ENCODE measurements at regions not wholly inside any gene's neighbourhood (a gene's known extent, or its start where the extent isn't known, plus 50 kb on each side); places are given as distances from the start of the nearest gene placed in this dataset.
A peak's percentile ranks its signal among the peaks of the same experiment; 100 is the strongest.
"Not testable (repeated sequence)": the region's sequence is repeated elsewhere in the genome, so short reads cannot be mapped to it uniquely, and the experiment has no call there.

DNA sequence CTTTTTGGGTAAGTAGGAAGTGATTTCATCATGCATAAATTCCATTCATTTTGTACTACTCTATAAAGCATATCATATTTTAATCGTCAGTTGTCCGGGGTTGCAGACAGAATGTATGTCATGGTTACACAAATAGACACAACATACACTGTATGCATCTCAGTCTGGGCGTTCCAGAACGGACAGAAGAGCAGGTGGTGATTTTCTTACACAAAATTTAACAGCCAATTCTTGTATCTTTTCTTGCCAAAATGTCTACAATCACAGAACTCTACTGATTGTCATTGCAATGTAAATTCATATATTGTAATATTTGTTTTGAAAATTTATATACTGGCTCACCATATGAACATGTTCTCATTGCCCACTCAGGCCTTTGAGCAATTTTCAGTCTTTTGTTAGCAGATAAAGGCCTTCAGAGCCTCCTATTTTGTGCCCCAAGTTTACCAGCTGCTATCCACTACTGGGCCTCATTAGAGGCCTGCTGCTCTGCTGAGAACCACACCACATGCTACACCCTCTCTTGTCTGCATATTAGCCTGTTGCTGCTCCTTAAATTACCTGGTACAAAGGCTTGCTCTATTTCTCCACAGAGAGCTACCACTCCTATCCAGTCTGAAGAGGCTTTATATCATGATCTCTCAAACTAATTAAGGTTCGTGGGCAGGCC lies 61.5 kb downstream of the PRDM13 start:
- DNase-seq (ENCODE audit: low read depth in 2 of 2, low spot score in 1 of 2): no peak

DNA sequence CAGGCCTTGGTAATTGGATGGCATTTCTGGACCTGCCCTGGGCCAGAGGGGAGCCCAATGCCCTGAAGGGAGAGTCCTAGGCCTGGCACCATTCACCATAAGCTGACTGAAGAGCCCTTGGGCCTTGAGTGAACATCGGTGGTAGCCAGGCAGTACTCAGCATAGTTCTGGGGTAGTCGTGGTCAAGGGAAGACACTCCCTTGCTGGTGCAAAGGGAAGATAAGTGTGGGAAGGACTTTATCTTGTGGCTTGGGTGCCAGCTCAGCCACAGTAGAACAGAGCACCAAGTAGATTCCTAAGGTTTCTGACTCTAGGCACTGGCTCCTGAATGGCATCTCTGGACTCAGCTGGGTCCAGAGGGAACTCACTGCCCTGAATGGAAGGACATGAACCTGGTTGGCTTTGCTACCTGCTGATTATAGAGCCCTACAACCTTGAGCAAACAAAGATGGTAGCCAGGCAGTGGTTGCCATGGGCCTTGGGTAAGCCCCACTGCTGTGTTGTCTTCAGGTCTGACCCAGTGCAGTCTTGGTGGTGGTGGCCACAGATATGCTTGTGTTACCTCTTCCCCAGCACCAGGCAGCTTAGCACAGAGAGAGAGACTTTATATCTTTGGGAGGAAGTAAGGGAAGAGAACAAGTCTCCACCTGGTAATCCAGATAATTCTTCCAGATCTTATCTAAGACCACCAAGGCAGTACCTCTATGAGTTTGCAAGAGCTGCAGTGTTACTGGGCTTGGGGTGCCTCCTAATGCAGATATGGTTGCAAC lies 83.5 kb downstream of the PRDM13 start:
- no peak for DNase-seq (ENCODE audit: low read depth in 2 of 2, low spot score in 1 of 2)

DNA sequence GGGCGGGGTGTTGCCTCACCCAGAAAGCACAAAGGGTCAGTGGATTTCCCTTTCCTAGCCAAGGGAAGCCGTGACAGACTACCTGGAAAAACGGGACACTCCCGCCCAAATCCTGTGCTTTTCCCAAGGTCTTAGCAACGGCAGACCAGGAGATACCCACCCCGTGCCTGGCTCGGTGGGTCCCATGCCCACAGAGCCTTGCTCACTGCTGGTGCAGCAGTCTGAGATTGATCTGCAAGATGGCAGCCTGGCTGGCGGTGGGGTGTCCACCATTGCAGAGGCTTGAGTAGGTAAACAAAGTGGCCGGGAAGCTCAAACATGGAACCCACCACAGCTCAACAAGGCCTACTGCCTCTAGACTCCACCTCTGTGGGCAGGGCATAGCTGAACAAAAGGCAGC lies 95.7 kb downstream of the PRDM13 start:
- not testable (repeated sequence) for DNase-seq (ENCODE audit: low read depth in 2 of 2, low spot score in 1 of 2)

DNA sequence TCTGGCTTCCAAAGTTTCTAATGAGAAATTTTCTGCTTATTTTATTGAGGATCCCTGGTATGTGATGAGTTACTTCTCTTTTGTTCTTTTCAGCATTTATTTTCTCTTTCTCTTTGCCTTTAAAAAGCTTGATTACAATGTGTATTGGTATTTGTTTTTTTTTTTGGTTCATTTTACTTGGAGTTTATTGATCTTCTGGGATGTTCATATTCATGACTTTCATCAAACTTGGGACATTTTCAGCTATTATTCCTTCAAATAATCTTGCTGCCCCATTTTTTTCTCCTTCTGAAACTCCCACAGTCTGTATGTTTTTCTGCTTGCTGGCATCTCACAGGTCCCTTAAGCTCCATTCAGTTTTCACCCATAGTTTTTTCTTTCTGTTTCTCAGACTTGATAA lies 102.4 kb downstream of the PRDM13 start:
- no peak for DNase-seq (ENCODE audit: low read depth in 2 of 2, low spot score in 1 of 2)

DNA sequence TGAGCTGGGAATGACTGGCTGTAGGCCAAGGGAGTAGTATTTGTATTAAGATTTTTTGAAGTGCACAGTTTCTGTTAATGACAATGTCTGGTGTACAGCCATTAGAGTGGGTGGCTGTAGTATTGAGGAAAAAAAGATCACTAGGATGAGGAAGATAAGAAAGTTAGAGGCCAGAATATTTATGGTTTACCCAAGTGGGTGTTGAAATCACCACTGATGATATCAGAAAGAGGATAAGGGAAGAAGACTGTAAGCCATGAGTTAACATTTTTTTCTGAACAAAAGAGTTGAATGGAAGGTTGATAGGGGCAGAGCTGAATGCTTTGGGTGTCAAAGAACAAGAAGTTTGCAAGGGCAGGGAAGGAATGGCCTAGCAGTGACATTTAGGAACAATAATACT lies 104.7 kb downstream of the PRDM13 start:
- DNase-seq (ENCODE audit: low read depth in 2 of 2, low spot score in 1 of 2): no peak

DNA sequence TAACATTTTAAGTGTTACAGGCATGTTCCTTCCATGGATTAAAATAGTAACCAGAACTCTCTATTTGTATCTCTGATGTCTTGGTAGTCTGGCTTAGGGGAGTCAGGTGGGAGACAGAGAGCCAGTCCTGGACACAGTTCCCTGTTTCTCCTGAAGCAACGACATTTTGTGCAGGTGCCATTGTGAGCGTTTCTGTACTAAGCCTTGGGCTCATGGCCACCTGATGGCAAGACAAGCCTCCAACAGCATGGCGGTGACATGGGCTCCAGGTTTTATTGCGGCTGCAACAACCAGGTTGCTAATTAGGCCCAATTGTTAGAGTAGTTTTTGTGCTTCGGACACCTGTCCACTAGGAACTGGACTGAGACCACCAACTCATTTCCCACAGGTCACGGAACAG lies 105.3 kb downstream of the PRDM13 start:
- no peak for DNase-seq (ENCODE audit: low read depth in 2 of 2, low spot score in 1 of 2)

DNA sequence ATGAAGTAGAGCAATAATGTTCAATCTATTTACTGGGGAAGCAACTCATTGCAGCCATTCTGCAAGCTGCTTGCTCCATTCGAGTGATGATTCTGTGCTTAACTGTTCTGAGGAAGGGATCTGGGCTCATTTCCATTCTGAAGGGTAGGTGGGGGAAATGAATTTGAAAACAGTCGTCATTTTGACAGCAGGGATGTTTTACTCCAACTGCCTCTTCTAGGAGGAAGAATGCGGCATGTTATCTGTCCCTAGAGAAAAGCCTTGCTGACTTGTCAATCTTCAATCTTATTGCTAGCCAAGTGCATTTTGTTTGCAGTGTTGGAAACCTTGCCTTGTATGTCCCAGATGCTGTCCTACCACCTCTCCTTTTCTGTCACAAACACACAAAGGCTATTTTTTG lies 105.9 kb downstream of the PRDM13 start:
- DNase-seq (ENCODE audit: low read depth in 2 of 2, low spot score in 1 of 2): no peak

DNA sequence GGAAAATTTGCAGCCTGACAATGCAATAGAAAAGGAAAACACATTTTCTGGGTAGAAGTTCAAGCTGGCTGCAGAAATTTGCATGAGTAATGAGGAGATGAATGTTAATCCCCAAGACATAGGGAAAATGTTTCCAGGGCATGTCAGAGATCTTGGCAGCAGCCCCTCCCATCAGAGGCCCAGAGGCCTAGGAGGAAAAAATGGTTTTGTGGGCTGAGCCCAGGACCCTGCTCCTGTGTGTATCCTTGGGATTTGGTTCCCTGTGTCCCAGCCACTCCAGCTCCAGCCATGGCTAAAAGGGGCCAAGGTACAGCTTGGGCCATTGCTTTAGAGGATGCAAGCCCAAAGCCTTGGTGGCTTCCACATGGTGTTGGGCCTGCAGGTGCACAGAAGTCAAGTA lies 115.4 kb downstream of the PRDM13 start:
- not testable (repeated sequence) for DNase-seq (ENCODE audit: low read depth in 2 of 2, low spot score in 1 of 2)

DNA sequence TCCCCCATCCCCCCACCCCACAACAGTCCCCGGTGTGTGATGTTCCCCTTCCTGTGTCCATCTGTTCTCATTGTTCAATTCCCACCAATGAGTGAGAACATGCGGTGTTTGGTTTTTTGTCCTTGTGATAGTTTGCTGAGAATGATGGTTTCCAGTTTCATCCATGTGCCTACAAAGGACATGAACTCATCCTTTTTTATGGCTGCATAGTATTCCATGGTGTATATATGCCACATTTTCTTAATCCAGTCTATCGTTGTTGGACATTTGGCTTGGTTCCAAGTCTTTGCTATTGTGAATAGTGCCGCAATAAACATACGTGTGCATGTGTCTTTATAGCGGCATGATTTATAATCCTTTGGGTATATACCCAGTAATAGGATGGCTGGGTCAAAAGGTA lies 123.6 kb downstream of the PRDM13 start:
- DNase-seq (ENCODE audit: low read depth in 2 of 2, low spot score in 1 of 2): not testable (repeated sequence)

DNA sequence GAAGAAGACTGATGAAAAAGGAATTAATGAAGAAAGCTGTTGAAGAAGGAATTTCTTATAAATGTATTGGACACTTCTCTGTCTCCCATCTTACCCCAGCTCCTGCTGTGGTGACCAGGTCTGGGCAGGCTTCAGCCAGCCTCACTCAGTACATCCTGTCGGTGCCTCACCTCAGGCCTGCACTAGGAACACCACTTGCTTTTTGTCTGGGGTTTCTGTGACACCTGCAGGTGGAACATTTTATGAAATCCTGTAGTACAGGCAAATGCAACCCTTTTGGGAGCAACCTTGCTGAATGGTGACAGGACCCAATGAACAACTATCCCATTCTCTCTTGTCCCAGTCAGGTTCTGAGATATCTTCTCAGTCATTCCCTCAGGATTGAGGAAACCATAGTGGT lies 129.7 kb downstream of the PRDM13 start:
- DNase-seq (ENCODE audit: low read depth in 2 of 2, low spot score in 1 of 2): no peak

DNA sequence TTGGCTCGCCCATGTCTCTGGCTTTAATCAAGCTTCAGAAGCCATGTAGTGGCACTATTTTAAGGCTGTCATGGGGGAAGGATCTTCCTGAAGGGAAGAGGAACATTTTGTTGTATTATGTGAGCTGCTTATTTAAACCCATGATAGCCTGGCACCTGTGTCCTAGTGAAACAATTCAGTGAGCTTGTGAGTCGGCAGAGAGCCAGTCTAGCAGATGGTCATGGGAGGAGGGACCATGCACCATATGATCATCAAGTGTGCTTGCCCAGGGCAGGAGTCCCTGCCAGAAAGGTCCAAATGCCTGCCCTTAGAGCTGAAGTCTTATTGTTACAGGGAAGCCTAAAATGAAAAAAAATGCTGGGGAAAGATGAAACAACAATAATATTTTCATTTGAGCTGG lies 132.9 kb downstream of the PRDM13 start:
- DNase-seq (ENCODE audit: low read depth in 2 of 2, low spot score in 1 of 2): no peak

DNA sequence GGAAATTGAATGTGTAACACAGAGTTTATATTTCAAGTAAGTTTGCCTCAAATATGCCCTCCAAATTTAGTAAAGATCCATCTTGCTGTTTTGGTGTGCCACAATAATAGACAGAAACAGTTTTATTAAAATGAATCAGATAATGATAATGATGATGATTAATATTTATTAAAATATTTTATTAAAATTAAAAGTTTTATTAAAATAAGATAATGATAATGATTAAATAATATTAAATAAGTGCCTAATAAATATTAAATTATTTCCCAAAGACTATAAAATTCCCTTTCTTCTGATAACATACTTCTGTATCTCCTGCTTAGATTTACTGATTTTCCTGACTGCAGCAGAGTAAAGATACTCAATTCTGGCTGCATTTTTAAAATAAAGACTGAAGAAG lies 134.5 kb downstream of the PRDM13 start:
- no peak for DNase-seq (ENCODE audit: low read depth in 2 of 2, low spot score in 1 of 2)

DNA sequence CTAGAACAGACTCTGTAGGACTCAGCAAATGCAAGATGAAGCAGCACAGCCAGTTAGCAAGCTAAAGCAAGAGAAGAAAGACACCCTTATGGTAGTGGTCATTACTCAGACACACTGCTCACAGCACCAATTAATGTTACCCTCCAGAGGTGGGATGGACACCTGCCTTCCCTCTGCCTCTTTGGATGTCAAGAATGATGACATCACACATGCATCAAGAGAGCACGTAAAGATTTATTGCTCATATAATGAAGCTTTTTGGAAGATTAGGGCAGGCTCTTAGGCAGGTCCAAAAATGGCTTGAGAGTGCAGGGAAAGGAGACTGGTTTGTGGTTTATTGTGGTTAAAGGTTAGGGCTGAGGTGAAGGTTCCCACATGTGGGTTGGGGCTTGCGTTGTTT lies 137.0 kb downstream of the PRDM13 start:
- DNase-seq (ENCODE audit: low read depth in 2 of 2, low spot score in 1 of 2): no peak

DNA sequence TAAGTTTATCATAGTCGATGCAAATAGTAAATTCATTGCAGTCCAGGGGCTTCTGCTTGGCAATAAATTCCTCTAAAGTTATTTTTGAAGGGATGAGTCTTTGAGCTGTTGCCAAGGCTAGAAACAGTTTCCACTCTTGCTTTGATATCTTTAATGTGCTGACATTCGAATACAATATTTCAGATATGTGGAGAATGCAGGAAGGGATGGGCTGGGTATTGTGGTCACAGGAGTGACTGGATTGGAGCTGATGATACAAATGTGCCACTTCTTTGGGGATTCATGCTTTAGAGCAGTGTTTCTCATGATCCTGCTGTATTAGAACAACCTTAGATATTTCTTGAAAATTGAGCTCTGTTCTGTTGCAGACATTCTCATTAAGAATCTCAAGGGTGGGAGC lies 139.0 kb downstream of the PRDM13 start:
- no peak for DNase-seq (ENCODE audit: low read depth in 2 of 2, low spot score in 1 of 2)

DNA sequence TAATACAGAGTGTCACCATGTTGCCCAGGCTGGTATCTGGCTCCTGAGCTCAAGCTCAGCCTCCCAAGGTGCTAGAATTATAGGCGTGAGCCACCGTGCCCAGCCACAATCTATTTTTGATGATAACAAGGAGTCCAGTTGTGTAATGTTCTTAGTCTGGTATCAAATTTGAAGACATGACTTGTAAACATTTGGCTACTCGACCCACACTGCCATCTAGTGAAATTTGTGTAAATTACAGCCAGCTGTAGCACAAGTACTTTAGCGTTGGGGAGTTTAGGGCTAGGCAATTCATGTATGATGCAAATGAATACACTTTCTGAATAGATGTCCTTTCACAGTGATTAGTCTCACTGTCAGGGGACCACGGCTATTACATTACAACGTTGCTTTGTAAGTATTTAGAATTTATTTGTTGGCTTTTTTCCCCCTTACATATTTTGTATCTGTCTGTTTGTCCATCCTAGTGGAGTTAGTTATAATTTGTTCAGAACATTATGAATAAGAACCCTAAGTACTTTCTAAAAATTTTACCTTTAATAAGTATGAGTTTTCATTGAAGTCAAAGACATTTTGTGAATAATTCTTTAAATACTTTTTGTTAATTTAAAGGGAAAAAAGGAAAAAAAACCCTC lies 139.7 kb downstream of the PRDM13 start:
- peak; percentile 5 to 7 for DNase-seq (ENCODE audit: low read depth in 2 of 2, low spot score in 1 of 2)

DNA sequence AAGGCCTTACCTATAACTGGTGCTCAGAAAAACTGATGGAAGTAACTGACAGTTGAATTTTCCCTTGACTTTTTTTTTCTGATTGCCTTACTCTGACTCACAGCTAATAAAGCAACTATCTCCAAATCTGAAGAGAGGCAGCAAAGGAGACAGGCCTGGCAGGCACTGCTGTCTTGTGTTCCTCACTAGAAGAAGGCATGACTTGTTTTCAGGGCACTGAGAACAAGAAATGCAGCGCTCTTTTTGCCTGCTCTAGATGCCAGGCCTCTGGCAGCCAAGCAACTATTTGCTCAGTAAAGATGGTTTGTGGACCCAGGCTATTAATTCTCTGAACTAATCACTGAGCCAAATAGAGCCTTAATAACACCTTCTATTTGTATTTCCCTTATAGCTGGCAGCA lies 155.1 kb downstream of the PRDM13 start:
- no peak for DNase-seq (ENCODE audit: low read depth in 2 of 2, low spot score in 1 of 2)

DNA sequence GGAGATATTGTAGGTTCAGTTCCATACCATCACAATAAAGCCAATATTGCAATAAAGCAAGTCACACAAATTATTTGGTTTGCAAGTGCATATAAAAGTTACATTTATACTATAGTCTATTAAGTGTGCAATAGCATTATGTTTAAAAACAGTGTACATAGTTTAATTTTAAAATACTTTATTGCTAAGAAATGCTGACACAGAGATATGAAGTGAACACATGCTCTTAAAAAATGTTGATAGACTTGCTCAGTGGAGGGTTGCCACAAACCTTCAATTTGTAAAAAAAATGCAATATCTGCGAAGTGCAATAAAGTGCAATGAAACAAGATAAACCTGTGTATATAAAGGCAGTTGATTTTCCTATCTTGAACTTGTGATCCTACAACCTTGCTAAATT lies 161.5 kb downstream of the PRDM13 start:
- DNase-seq (ENCODE audit: low read depth in 2 of 2, low spot score in 1 of 2): no peak

DNA sequence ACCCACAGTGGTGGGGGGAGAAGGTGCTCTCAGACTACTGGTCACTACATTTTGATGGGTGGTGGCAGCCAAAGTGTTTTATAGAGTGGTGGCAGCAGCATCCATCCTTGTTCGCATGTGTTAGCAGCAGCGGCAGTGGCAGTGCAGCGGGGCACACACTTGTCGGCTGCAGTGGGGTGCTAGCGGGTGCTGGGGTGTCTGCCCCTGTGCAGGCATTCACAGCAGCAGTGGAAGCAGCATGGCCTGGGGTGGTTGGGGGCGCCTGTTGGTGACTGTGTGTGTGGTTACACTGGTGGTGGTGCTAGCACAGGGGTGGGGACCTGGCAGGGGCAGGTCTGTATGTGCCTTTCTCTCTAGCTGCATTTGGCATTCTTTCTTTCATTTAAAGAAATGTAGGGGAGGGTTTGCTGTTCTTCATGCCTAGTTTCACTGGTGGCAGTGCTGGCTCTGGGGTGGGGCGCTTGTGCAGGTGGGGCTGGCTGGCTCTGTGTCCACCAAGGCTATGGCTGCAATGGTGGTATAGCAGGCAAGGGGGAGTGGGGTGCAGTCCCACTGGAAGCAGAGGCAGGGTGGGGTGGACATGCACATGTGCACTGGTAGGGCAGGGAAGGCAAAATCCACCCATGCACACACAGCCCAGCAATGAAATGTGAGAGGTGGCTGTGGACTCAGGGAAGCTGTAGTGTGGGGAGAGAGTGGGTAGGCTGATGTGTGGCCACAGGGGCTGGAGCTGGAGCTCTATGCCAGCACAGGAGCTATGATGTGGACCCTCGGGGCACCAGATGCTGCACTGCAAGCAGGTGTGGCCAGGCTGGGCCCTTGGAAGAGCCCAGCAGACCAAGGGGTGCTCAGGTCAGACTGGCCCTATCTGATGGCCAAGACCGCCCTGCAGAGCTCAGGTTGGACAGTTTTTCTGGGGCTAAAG lies 173.3 kb downstream of the PRDM13 start:
- no peak for DNase-seq (ENCODE audit: low read depth in 2 of 2, low spot score in 1 of 2)

DNA sequence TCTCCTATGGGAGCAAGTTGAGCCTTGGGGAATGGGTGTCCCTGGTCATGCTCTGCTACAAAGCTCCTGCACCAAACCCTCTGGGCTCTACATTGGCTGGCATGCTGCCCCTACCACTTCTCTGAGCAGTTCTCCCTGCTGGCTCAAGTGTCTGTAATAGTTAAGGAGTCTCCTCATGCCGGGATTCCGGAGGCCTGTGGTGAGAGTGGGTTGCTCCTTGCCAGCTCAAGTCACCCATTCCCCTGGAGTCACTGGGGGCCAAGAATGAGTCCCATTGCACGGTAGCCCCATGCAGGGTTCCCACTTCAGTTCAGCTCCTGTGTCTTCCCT lies 173.9 kb downstream of the PRDM13 start:
- no peak for DNase-seq (ENCODE audit: low read depth in 2 of 2, low spot score in 1 of 2)

DNA sequence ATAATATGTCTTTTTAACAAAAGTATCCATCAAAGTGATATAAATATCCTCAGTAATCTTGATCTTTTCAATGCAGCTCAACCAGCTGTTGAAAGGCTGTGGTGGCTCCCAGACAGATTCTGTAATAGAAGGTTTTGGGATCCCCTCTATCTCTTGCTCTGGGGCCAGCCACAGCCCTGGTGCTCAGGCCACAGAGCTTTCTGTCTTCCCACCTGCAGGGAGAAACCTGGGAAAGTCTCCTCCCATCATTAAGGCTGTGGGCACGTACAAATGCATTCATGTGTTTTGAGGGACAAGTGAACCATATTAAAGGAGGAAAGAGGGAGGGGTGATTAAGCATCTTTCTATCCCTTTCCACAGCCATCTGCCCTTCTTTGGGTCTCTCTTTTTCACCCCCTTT lies 183.1 kb downstream of the PRDM13 start:
- no peak for DNase-seq (ENCODE audit: low read depth in 2 of 2, low spot score in 1 of 2)

DNA sequence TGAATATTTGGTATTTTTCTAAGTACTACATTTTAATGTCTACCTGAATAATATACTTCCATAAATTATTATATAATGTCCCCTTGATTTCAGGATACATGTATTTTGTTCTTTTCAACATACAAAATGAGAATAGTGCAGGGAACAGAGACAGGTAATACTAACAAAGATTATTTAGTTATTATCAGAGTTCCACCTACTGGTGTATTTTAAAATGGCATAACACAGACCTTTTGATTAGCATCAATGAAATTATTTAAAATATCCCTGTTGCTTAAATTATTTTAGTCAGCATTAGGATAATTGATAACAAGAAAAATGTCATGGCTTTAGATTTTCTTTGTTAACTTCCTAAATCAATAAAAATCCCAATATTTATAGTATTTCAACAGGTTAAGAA lies 184.0 kb downstream of the PRDM13 start:
- DNase-seq (ENCODE audit: low read depth in 2 of 2, low spot score in 1 of 2): no peak

DNA sequence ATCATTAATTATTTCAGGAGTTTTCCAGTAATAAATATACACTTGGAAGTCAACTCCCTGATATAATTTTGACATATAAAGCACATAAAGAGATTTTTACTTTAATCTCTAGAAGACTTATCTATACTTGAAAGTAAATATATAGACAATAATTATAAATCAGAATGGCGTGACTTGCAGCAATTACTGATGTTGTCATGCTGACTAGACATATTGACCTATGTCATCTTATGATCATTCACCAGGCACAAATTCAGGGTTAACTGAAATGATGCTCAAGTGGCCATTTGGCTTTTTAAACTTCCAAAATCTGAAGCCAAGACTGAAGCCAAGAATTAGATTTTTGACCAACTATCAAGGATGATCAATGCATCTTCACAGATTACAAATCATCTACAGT lies 192.2 kb downstream of the MCHR2 start:
- no peak for DNase-seq (ENCODE audit: low read depth in 2 of 2, low spot score in 1 of 2)
